HepG2 (cell line): ENCODE measurements at regions not wholly inside any gene's neighbourhood (a gene's known extent, or its start where the extent isn't known, plus 50 kb on each side); places are given as distances from the start of the nearest gene placed in this dataset.

ENCODE experiments used
- ATAC-seq: fragments of 200-7000 bp; cut with Tn5 transposase; 3 replicates; pipeline ENCODE4 v1.9.1; 2020; ENCODE audit warnings: mild to moderate bottlenecking, moderate library complexity
- BruUV-seq: library from RNA; stranded (reverse); fragments of 400-500 nt; replicated peaks from 2 replicates; lab custom pipeline; 2021; lab: Mats Ljungman, UMichigan
- CTCF ChIA-PET: fragments of 300-600 bp; formaldehyde crosslinking; extraction: SDS; loops from one replicate; lab custom pipeline; 2021; ENCODE audit warnings: low total read pairs, inconsistent platforms, low intra/inter-chr PET ratio; lab: Yijun Ruan, JAX
- POLR2A ChIA-PET: fragments of 350-600 bp; sonication (Branson Sonifier 250); formaldehyde crosslinking; loops from one replicate; lab custom pipeline; 2020; ENCODE audit warnings: antibody characterized with exemption, inconsistent platforms; lab: Yijun Ruan, JAX
- DNase-seq: peaks from one replicate; pipeline ENCODE4 v3.0.0-alpha.2; 2015; ENCODE audit warnings: low spot score
- FAIRE-seq: peaks from 3 replicates; lab custom pipeline; 2011; peaks lifted over from hg19 to GRCh38; lab: Jason Lieb, UNC
- H2AFZ ChIP-seq: one replicate; pipeline ENCODE4 v1.6.1; 2011; ENCODE audit warnings: low read length, inconsistent platforms
- H3K27ac ChIP-seq: fragments of 300-600 bp; 3 replicates; pipeline ENCODE4 v1.8.0; 2011; ENCODE audit warnings: mixed run types, mild to moderate bottlenecking, mixed read lengths, low read length, inconsistent platforms; ENCODE audit not compliant: insufficient read depth; ENCODE audit errors: extremely low read length
- H3K27me3 ChIP-seq, 2 experiments: fragments of 200-600 bp in 1 of 2; 2 replicates in 1 of 2; 3 replicates in 1 of 2; pipeline versions ENCODE4 v1.6.0 to v1.8.0; 2011; ENCODE audit warnings: low read length in 2 of 2, mild to moderate bottlenecking in 2 of 2, moderate library complexity in 2 of 2, inconsistent platforms in 1 of 2; ENCODE audit not compliant: insufficient read depth in 2 of 2, control insufficient read depth in 1 of 2
- H3K36me3 ChIP-seq, 2 experiments: fragments of 200-600 bp in 1 of 2; replicated peaks in 1 of 2; 2 replicates in 1 of 2; 3 replicates in 1 of 2; pipeline versions ENCODE4 v1.5.1 to v1.8.0; 2011; ENCODE audit warnings: low read length in 2 of 2, inconsistent platforms in 1 of 2; ENCODE audit not compliant: insufficient read depth in 2 of 2, control insufficient read depth in 1 of 2
- H3K4me1 ChIP-seq: 2 replicates; pipeline ENCODE4 v1.5.1; 2012; ENCODE audit warnings: low read length, inconsistent platforms; ENCODE audit not compliant: insufficient read depth
- H3K4me2 ChIP-seq: 2 replicates; pipeline ENCODE4 v1.6.0; 2011; ENCODE audit warnings: low read depth, low read length, inconsistent platforms
- H3K4me3 ChIP-seq, 3 experiments: fragments of 200-600 bp in 1 of 3; sonication (generic), shearing (Covaris generic) in 1 of 3; replicated peaks in 1 of 3; 2 replicates each; pipeline ENCODE4 v1.5.1; 2011 to 2016; ENCODE audit warnings: low read length in 3 of 3, inconsistent platforms in 2 of 3, low read depth in 2 of 3, mild to moderate bottlenecking in 2 of 3, control low read depth in 1 of 3, mixed read lengths in 1 of 3; ENCODE audit not compliant: insufficient read depth in 1 of 3
- H3K79me2 ChIP-seq: one replicate; pipeline ENCODE4 v1.6.1; 2011; ENCODE audit warnings: low read length, inconsistent platforms; ENCODE audit not compliant: insufficient read depth
- H3K9ac ChIP-seq: 2 replicates; pipeline ENCODE4 v1.6.0; 2011; ENCODE audit warnings: mild to moderate bottlenecking, low read depth, low read length, inconsistent platforms; ENCODE audit not compliant: insufficient read depth
- H3K9me3 ChIP-seq: 2 replicates; pipeline ENCODE4 v1.5.1; 2012; ENCODE audit warnings: mild to moderate bottlenecking, low read length
- H4K20me1 ChIP-seq: 2 replicates; pipeline ENCODE4 v1.6.0; 2011; ENCODE audit warnings: inconsistent platforms, mild to moderate bottlenecking, low read length, moderate library complexity; ENCODE audit not compliant: insufficient read depth
- CEBPB ChIP-seq: IDR thresholded peaks from 2 replicates; pipeline ENCODE4 v1.6.1; 2011; ENCODE audit warnings: low read depth, low read length, improper control_type of control experiment, borderline replicate concordance
- E2F5 ChIP-seq: sonication (generic); formaldehyde crosslinking; conservative IDR thresholded peaks from 2 replicates; pipeline ENCODE4 v1.4.0; 2020; ENCODE audit warnings: missing genetic modification reagents
- HIC2 ChIP-seq: sonication (generic); formaldehyde crosslinking; IDR thresholded peaks from 2 replicates; pipeline ENCODE4 v1.9.0; 2022; ENCODE audit warnings: low read depth, missing genetic modification reagents
- HOXA9 ChIP-seq: sonication (generic); formaldehyde crosslinking; IDR thresholded peaks from 2 replicates; pipeline ENCODE4 v1.8.1; 2022; ENCODE audit warnings: missing genetic modification reagents, mild to moderate bottlenecking, moderate library complexity, borderline replicate concordance
- PHB2 ChIP-seq: fragments of 450-650 bp; IDR thresholded peaks from 2 replicates; pipeline ENCODE4 v1.6.1; 2018; ENCODE audit not compliant: partially characterized antibody
- SRSF4 ChIP-seq: fragments of 200-400 bp; formaldehyde crosslinking; IDR thresholded peaks from one replicate; pipeline ENCODE4 v1.6.1; 2018; ENCODE audit warnings: mild to moderate bottlenecking, low read depth, low read length, moderate library complexity; ENCODE audit not compliant: poor library complexity, severe bottlenecking
- ZMAT3 ChIP-seq: sonication (generic); formaldehyde crosslinking; conservative IDR thresholded peaks from 2 replicates; pipeline ENCODE4 v1.7.0; 2021; ENCODE audit warnings: missing genetic modification reagents
- ZNF232 ChIP-seq: sonication (generic); formaldehyde crosslinking; IDR thresholded peaks from 2 replicates; pipeline ENCODE4 v1.4.0; 2020; ENCODE audit warnings: missing genetic modification reagents, borderline replicate concordance
- ZNF274 ChIP-seq: sonication (generic); formaldehyde crosslinking; IDR thresholded peaks from 2 replicates; pipeline ENCODE4 v1.5.1; 2020; ENCODE audit warnings: mild to moderate bottlenecking, missing genetic modification reagents
- ZSCAN21 ChIP-seq: sonication (generic); formaldehyde crosslinking; IDR thresholded peaks from 2 replicates; pipeline ENCODE4 v1.8.0; 2022; ENCODE audit warnings: mild to moderate bottlenecking, missing genetic modification reagents, moderate library complexity, borderline replicate concordance
- WGBS: methylation state at CpG from one replicate; pipeline ENCODE4 v1.1.6; 2017; ENCODE audit warnings: low lambda C conversion rate; 5-methylcytosine and 5-hydroxymethylcytosine counted together
- in situ Hi-C: cut with HindIII; loops from 2 replicates; pipeline ENCODE4 v1.10.0; 2017; ENCODE audit warnings: low pct_unique_long_range_greater_than_20kb; ENCODE audit not compliant: extremely low pct_ligation_motif_present
- intact Hi-C: fragments of 100-400 bp; cut with micrococcal nuclease; formaldehyde crosslinking; loops from one replicate; pipeline ENCODE4 v1.10.0; 2022; ENCODE audit not compliant: unreplicated experiment

GRCh38 chr15:61641645-61642044, 412.5 kb upstream of the RORA start:
- intact Hi-C loops (no loop called here), in situ Hi-C loops (no loop called here)
- ATAC-seq, result no peak
- Histone ChIP-seq H3K27me3 (peaks cover 1 to 10% of the 10 kb centered on the region in 2 experiments; a peak in 2 of 5 replicates), H4K20me1 (no peaks in the 10 kb centered on the region), H2AFZ (no peak overlapping the region), H3K9me3 (no peaks in the 10 kb centered on the region), H3K27ac (no peak overlapping the region), H3K9ac (no peak overlapping the region), H3K4me2 (no peak overlapping the region), H3K4me3 (no peak overlapping the region), H3K4me1 (no peaks in the 10 kb centered on the region), H3K79me2 (no peaks in the 10 kb centered on the region), H3K36me3 (no peaks in the 10 kb centered on the region)
- 10% methylated on average over 5 of the region's 6 CpGs for WGBS
- POLR2A ChIA-PET, result no interaction called here
- FAIRE-seq, result no peak
- CTCF ChIA-PET, result no interaction called here
- TF ChIP-seq PHB2, result no peak
- TF ChIP-seq HIC2 (CRISPR knock-in tag), result no peak
- TF ChIP-seq SRSF4, result no peak
- no peak for TF ChIP-seq ZNF274 (CRISPR knock-in tag)
- TF ChIP-seq E2F5, result no peak
- no peak for TF ChIP-seq ZNF232 (CRISPR knock-in tag)
- no peak for TF ChIP-seq HOXA9 (CRISPR knock-in tag)
- no peak for TF ChIP-seq ZSCAN21 (CRISPR knock-in tag)
- TF ChIP-seq ZMAT3 (CRISPR knock-in tag), result no peak
- TF ChIP-seq CEBPB, result no peak
- no TSS peak for BruUV-seq
- no peak for DNase-seq
